Inferior parietal cortex (tissue), 1 donor: ENCODE measurements at regions not wholly inside any gene's neighbourhood (a gene's known extent, or its start where the extent isn't known, plus 50 kb on each side); places are given as distances from the start of the nearest gene placed in this dataset.
"Not testable (repeated sequence)": the region's sequence is repeated elsewhere in the genome, so short reads cannot be mapped to it uniquely, and the experiment has no call there.

ENCODE experiments used
- DNase-seq: peaks from one replicate; pipeline ENCODE4 v3.0.0-alpha.2; 2016; ENCODE audit errors: extremely low spot score

GRCh38 chr6:85357651-85358050 is 92.2 kb upstream of the NT5E start:
- DNase-seq: no peak

GRCh38 chr6:85356743-85357142 is 93.1 kb upstream of the NT5E start:
- not testable (repeated sequence) for DNase-seq

- no peak for DNase-seq
Observed at GRCh38 chr6:85355816-85356215, 94.1 kb upstream of the NT5E start.

GRCh38 chr6:85354761-85355618 is 94.9 kb upstream of the NT5E start:
- peak; percentile 83 for DNase-seq

GRCh38 chr6:85353012-85353411 is 96.9 kb upstream of the NT5E start:
- no peak for DNase-seq

- DNase-seq: no peak
Observed at GRCh38 chr6:85348643-85349042, 101.2 kb upstream of the NT5E start.

GRCh38 chr6:85347812-85348211 is 102.1 kb upstream of the NT5E start:
- peak; percentile 65 for DNase-seq

GRCh38 chr6:85346196-85346595 is 103.7 kb upstream of the NT5E start:
- DNase-seq: no peak

- DNase-seq: no peak
Observed at GRCh38 chr6:85344996-85345395, 104.9 kb upstream of the NT5E start.

GRCh38 chr6:85343428-85343827 is 106.5 kb upstream of the NT5E start:
- DNase-seq: no peak

GRCh38 chr6:85329196-85329595 is 120.7 kb upstream of the NT5E start:
- DNase-seq: no peak

- not testable (repeated sequence) for DNase-seq
Observed at GRCh38 chr6:85325811-85326210, 124.1 kb upstream of the NT5E start.

- DNase-seq: peak; percentile 92
Observed at GRCh38 chr6:85323435-85324040, 126.3 kb upstream of the NT5E start.

- no peak for DNase-seq
Observed at GRCh38 chr6:85322446-85323105, 127.3 kb upstream of the NT5E start.

- no peak for DNase-seq
Observed at GRCh38 chr6:85321906-85322305, 128.0 kb upstream of the NT5E start.

GRCh38 chr6:85314586-85314985 is 135.3 kb upstream of the NT5E start:
- DNase-seq: no peak

GRCh38 chr6:85300581-85300980 is 149.3 kb upstream of the NT5E start:
- no peak for DNase-seq

GRCh38 chr6:85298553-85298952 is 151.3 kb upstream of the NT5E start:
- DNase-seq: no peak

- DNase-seq: no peak
Observed at GRCh38 chr6:85291326-85291725, 158.6 kb upstream of the NT5E start.

GRCh38 chr6:85287654-85288053 is 162.2 kb upstream of the NT5E start:
- no peak for DNase-seq

GRCh38 chr6:85287158-85287557 is 162.7 kb upstream of the NT5E start:
- DNase-seq: no peak

GRCh38 chr6:85286507-85286906 is 163.4 kb upstream of the NT5E start:
- not testable (repeated sequence) for DNase-seq

GRCh38 chr6:85285934-85286333 is 163.9 kb upstream of the NT5E start:
- DNase-seq: no peak
